CD4-positive, CD25-positive, alpha-beta regulatory T cell (primary cell): ENCODE measurements at regions not wholly inside any gene's neighbourhood (a gene's known extent, or its start where the extent isn't known, plus 50 kb on each side); places are given as distances from the start of the nearest gene placed in this dataset.

ENCODE experiments used
- ATAC-seq, 2 donors: fragments of 150-1000 bp; cut with Tn5 transposase; one replicate each; pipeline ENCODE4 v1.10.0; 2021; ENCODE audit warnings: low read depth in 2 of 2, moderate number of reproducible peaks in 2 of 2, moderate library complexity in 1 of 2
- DNase-seq, 3 donors: peaks; one replicate each; pipeline versions ENCODE4 v3.0.0 to v3.0.0-alpha.2; 2012 to 2022; ENCODE audit warnings: mixed read lengths in 1 of 3
- H3K27ac ChIP-seq: one replicate; pipeline ENCODE4 v1.7.0; 2013; ENCODE audit warnings: mild to moderate bottlenecking, low read length; ENCODE audit not compliant: insufficient read depth, poor library complexity, severe bottlenecking
- H3K27me3 ChIP-seq: one replicate; pipeline ENCODE4 v1.7.0; 2013; ENCODE audit warnings: low read length; ENCODE audit not compliant: control insufficient read depth, insufficient read depth
- H3K36me3 ChIP-seq: one replicate; pipeline ENCODE4 v1.7.0; 2013; ENCODE audit warnings: mild to moderate bottlenecking, low read length, moderate library complexity; ENCODE audit not compliant: control insufficient read depth, insufficient read depth
- H3K4me1 ChIP-seq: 2 replicates; pipeline ENCODE4 v1.7.0; 2013; ENCODE audit warnings: mild to moderate bottlenecking, low read length; ENCODE audit not compliant: insufficient read depth, control insufficient read depth, poor library complexity, severe bottlenecking
- H3K4me3 ChIP-seq: one replicate; pipeline ENCODE4 v1.7.0; 2013; ENCODE audit warnings: low read depth, mild to moderate bottlenecking, low read length, moderate library complexity
- H3K9me3 ChIP-seq, 2 experiments: 1 replicate in 1 of 2; 2 replicates in 1 of 2; pipeline ENCODE4 v1.7.0; 2013; ENCODE audit warnings: low read length in 2 of 2, mild to moderate bottlenecking in 1 of 2, moderate library complexity in 1 of 2; ENCODE audit not compliant: control insufficient read depth in 2 of 2
- H3K27ac Mint-ChIP-seq, 3 donors: one replicate each; pipeline ENCODE4 v1.8.0; 2020 to 2022; ENCODE audit warnings: mild to moderate bottlenecking in 3 of 3, mixed read lengths in 3 of 3, moderate library complexity in 2 of 3
- H3K27me3 Mint-ChIP-seq: one replicate; pipeline ENCODE4 v1.8.0; 2022; ENCODE audit warnings: mild to moderate bottlenecking, mixed read lengths
- H3K36me3 Mint-ChIP-seq: one replicate; pipeline ENCODE4 v1.8.0; 2020; ENCODE audit warnings: mixed read lengths
- H3K4me1 Mint-ChIP-seq, 4 donors: one replicate each; pipeline ENCODE4 v1.8.0; 2020 to 2022; ENCODE audit warnings: mixed read lengths in 4 of 4, mild to moderate bottlenecking in 1 of 4
- H3K4me3 Mint-ChIP-seq, 4 donors: one replicate each; pipeline ENCODE4 v1.8.0; 2020 to 2022; ENCODE audit warnings: mild to moderate bottlenecking in 4 of 4, mixed read lengths in 4 of 4, moderate library complexity in 3 of 4
- H3K9me3 Mint-ChIP-seq, 7 donors: one replicate each; pipeline ENCODE4 v1.8.0; 2020 to 2022; ENCODE audit warnings: mixed read lengths in 7 of 7, mild to moderate bottlenecking in 3 of 7, moderate library complexity in 2 of 7

DNA sequence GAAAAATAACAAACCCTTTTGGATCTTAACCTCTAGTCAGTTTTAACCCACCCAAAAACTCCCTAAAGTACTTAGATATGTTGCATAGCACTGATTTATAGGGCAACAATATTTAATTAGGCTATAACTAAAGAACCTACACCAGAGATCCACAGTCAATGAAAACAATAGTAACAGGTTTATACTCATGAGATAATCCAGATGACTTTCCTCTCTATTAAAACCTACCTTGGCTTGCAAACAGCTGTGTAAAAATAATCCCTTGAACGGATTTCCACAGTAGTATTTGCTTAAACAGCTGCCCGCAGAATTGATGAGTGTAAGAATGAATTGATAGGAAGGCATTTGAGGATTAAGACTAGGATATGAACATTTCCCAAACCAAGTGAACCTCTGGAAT, 104.3 kb upstream of the PTPRR start:
- no peak overlapping the region for H3K27ac Mint-ChIP-seq
- ATAC-seq (no peak), DNase-seq (no peak)
- Histone ChIP-seq H3K36me3 (no peaks in the 10 kb centered on the region), H3K4me3 (no peak overlapping the region), H3K27ac (no peak overlapping the region), H3K4me1 (no peaks in the 10 kb centered on the region), H3K27me3 (no peaks in the 10 kb centered on the region), H3K9me3 (no peaks in the 10 kb centered on the region)
- H3K9me3 Mint-ChIP-seq, result peaks cover 0 to 4% (median 0%) of the 10 kb centered on the region in 7 donors
- H3K27me3 Mint-ChIP-seq, result peaks cover 4% of the 10 kb centered on the region
- H3K4me1 Mint-ChIP-seq, result no peaks in the 10 kb centered on the region
- H3K36me3 Mint-ChIP-seq, result no peaks in the 10 kb centered on the region
- H3K4me3 Mint-ChIP-seq, result no peak overlapping the region

DNA sequence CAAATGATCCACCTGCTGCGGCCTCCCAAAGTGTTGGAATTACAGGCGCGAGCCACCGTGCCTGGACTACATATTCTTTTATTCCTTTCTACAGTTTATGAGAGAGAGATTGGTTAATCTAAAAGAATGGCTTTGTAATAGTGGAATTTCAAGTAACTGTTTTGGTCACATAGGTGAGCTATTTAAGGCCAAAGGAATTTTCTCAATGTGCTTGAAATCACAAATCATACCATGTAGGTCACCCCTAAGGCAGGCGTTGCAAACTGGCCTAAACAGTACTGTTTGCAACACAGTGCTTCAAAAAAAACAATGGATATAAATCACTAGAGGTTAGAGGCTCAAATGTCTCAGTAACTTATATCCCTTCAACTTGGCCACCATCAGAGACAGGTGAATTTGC, 103.7 kb upstream of the PTPRR start:
- H3K4me3 ChIP-seq, result no peak overlapping the region
- H3K9me3 Mint-ChIP-seq, result peaks cover 0 to 4% (median 0%) of the 10 kb centered on the region in 7 donors
- no peaks in the 10 kb centered on the region for H3K36me3 Mint-ChIP-seq
- no peaks in the 10 kb centered on the region for H3K4me1 Mint-ChIP-seq
- H3K27me3 Mint-ChIP-seq, result peaks cover 4% of the 10 kb centered on the region
- H3K4me1 ChIP-seq, result no peaks in the 10 kb centered on the region
- H3K4me3 Mint-ChIP-seq, result no peak overlapping the region
- H3K9me3 ChIP-seq, result no peaks in the 10 kb centered on the region
- no peaks in the 10 kb centered on the region for H3K27me3 ChIP-seq
- no peak for ATAC-seq
- H3K27ac Mint-ChIP-seq, result no peak overlapping the region
- H3K27ac ChIP-seq, result no peak overlapping the region
- no peaks in the 10 kb centered on the region for H3K36me3 ChIP-seq
- DNase-seq, result no peak

DNA sequence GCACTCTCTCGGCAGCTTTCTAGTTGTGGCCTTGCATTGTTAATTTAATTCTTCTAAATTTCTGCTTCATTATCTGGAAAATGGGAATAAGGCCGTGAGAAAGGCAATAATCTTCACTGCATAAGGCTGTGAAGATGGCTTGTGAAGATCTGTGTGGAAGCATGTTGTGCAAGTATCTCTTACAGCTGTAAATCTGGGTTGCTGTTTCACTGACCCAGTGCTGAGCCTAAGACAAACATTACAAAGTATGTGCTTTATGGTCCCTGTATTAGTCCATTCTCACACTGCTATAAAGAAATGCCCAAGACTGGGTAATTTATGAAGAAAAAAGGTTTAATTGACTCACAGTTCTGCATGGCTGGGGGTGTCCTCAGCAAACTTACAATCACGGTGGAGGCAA, 101.0 kb upstream of the PTPRR start:
- H3K4me3 Mint-ChIP-seq, result no peak overlapping the region

DNA sequence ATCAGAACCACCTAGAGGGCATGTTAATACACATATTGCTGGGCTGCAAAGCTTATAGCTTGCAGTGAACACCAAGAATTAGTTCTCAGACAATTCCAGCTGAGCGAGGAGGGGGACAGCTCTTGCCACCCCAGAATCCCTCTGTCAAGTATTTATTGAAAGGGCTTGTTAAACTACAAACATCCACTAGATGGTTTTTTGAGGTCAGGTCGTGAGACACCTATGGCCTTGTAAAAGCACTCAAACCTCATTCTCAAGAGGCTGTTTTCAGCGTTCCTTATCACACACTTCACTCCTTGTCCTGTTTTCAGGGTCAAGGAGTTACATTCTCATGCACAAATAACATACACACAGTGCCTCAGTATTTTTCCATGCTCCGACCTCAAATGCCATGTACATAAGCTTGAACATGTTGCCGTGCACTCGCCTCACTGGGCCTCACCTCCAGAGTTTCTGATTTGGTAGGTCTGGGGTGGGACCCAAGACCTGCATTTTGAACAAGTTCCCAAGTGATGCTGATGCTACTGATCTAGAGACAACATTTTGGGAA, 98.8 kb upstream of the PTPRR start:
- H3K27ac ChIP-seq, result no peak overlapping the region
- no peaks in the 10 kb centered on the region for H3K36me3 ChIP-seq
- no peaks in the 10 kb centered on the region for H3K36me3 Mint-ChIP-seq
- no peak overlapping the region for H3K4me3 ChIP-seq
- ATAC-seq (no peak), DNase-seq (no peak)
- H3K27me3 ChIP-seq, result no peaks in the 10 kb centered on the region
- no peak overlapping the region for H3K27ac Mint-ChIP-seq
- no peaks in the 10 kb centered on the region for H3K4me1 Mint-ChIP-seq
- H3K27me3 Mint-ChIP-seq, result peaks cover 4% of the 10 kb centered on the region
- H3K9me3 ChIP-seq, result no peaks in the 10 kb centered on the region
- no peak overlapping the region for H3K4me3 Mint-ChIP-seq
- peaks cover 0 to 11% (median 2%) of the 10 kb centered on the region in 7 donors for H3K9me3 Mint-ChIP-seq
- no peaks in the 10 kb centered on the region for H3K4me1 ChIP-seq

More for the DNA sequence above, 101.0 kb upstream of the PTPRR start:
- Mint-ChIP-seq H3K9me3 (peaks cover 0 to 8% (median 2%) of the 10 kb centered on the region in 7 donors), H3K36me3 (no peaks in the 10 kb centered on the region), H3K27me3 (peaks cover 4% of the 10 kb centered on the region), H3K27ac (no peak overlapping the region), H3K4me1 (no peaks in the 10 kb centered on the region)
- no peaks in the 10 kb centered on the region for H3K36me3 ChIP-seq
- DNase-seq (no peak), ATAC-seq (no peak)
- H3K27me3 ChIP-seq, result no peaks in the 10 kb centered on the region
- H3K4me1 ChIP-seq, result no peaks in the 10 kb centered on the region
- H3K4me3 ChIP-seq, result no peak overlapping the region
- H3K9me3 ChIP-seq, result no peaks in the 10 kb centered on the region
- no peak overlapping the region for H3K27ac ChIP-seq

DNA sequence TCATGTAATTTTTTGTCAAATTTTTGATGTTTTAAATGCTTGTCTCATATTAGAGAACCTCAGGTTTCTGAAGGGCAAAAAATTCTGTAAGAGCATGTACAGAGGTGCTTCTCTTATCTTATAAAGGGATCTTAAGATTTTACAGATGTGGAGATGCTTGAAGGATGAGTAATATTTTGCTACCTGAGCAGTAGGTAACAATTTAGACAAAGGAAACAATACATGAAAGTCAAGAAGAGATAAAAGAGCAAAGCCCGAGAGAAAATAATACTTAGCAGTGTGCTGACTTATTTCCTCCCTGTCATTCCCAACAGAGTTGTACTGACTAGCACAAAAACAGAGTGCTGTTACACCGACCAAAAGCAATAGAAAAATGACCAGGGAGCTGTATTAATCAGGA, 98.1 kb upstream of the PTPRR start:
- H3K36me3 ChIP-seq, result no peaks in the 10 kb centered on the region
- Mint-ChIP-seq H3K27me3 (peaks cover 4% of the 10 kb centered on the region), H3K4me3 (no peak overlapping the region), H3K27ac (no peak overlapping the region), H3K36me3 (no peaks in the 10 kb centered on the region), H3K9me3 (peaks cover 0 to 11% (median 2%) of the 10 kb centered on the region in 7 donors), H3K4me1 (no peaks in the 10 kb centered on the region)
- no peaks in the 10 kb centered on the region for H3K27me3 ChIP-seq
- no peak for ATAC-seq
- H3K27ac ChIP-seq, result no peak overlapping the region
- no peak for DNase-seq
- no peaks in the 10 kb centered on the region for H3K9me3 ChIP-seq
- no peak overlapping the region for H3K4me3 ChIP-seq
- no peaks in the 10 kb centered on the region for H3K4me1 ChIP-seq

DNA sequence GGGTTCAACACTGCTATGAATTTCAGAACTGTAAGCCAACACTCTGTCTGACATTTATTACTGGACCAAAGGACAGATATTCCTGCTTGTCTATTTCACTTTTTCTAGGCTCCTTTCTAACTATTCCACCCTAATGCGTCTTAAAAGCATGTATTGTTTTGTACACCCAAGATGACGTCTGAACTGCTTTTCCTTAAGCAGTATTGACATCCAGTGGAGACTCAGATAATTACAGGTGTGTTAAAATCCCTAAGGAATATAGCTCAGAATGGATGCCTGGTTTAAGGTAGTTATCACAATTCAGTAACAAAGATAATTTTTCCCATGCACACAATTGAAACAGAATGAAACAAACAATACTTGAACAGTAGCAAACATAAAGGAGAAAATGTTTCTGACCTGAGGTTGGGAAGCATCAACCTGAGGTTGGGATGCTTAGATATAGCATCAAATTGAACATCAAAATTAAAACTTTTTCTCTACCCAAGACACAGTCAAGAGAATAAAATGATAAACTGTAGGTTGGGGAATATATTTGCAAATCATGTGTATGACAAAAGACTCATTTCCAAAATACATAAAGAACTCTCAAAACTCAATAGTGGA, 93.7 kb upstream of the PTPRR start:
- Histone ChIP-seq H3K4me1 (no peaks in the 10 kb centered on the region), H3K27ac (no peak overlapping the region), H3K27me3 (no peaks in the 10 kb centered on the region), H3K4me3 (no peak overlapping the region), H3K9me3 (no peaks in the 10 kb centered on the region), H3K36me3 (no peaks in the 10 kb centered on the region)
- no peak overlapping the region for H3K4me3 Mint-ChIP-seq
- no peak overlapping the region for H3K27ac Mint-ChIP-seq
- H3K27me3 Mint-ChIP-seq, result no peaks in the 10 kb centered on the region
- no peaks in the 10 kb centered on the region for H3K36me3 Mint-ChIP-seq
- no peak for ATAC-seq
- peaks cover 0 to 7% (median 3%) of the 10 kb centered on the region in 7 donors for H3K9me3 Mint-ChIP-seq
- DNase-seq, result no peak
- H3K4me1 Mint-ChIP-seq, result no peaks in the 10 kb centered on the region

DNA sequence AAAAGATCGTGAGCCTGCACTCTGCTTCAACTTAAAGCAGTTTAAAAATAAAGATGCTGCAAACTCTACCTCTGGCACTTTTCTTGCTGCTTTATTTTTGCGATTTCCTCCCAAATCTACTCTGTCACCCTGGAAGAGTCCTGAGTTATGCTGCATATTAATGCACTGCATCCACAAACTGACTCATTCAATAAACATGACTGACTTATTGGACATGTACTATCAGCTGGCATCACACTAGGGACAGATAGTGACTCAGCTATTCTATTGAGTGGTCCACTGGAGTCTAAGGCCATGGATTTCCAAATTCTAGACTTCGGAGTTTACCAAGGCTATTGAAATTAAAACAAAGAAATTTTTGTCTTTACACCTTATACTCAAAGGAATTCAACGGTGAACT, 90.7 kb upstream of the PTPRR start:
- Mint-ChIP-seq H3K27me3 (no peaks in the 10 kb centered on the region), H3K36me3 (no peaks in the 10 kb centered on the region), H3K9me3 (peaks cover 0 to 7% (median under 1%) of the 10 kb centered on the region in 7 donors), H3K4me1 (no peaks in the 10 kb centered on the region), H3K27ac (no peak overlapping the region), H3K4me3 (no peak overlapping the region)
- Histone ChIP-seq H3K27ac (no peak overlapping the region), H3K36me3 (no peaks in the 10 kb centered on the region), H3K27me3 (no peaks in the 10 kb centered on the region), H3K4me1 (no peaks in the 10 kb centered on the region), H3K4me3 (no peak overlapping the region), H3K9me3 (no peaks in the 10 kb centered on the region)
- DNase-seq, result no peak
- no peak for ATAC-seq

DNA sequence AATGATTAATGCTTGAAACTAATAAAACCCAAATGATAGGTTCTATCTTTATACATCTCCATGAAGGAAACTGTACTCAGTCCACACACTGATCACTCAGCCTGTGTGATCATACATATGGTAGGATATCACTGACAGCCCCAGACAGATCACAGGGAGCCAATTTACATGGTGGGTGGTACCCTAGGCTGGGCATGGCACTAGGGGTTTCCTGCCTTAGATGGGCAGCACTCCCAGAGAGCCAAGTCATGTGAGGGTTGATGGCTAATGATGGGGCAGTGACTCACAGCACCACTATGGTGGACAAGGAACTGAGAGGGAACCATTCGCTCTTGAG, 89.6 kb upstream of the PTPRR start:
- H3K4me3 ChIP-seq, result no peak overlapping the region
- H3K27ac Mint-ChIP-seq, result no peak overlapping the region
- no peak for DNase-seq
- H3K9me3 Mint-ChIP-seq, result peaks cover 0 to 7% (median 0%) of the 10 kb centered on the region in 7 donors
- no peaks in the 10 kb centered on the region for H3K27me3 ChIP-seq
- no peaks in the 10 kb centered on the region for H3K36me3 ChIP-seq
- no peaks in the 10 kb centered on the region for H3K4me1 Mint-ChIP-seq
- no peaks in the 10 kb centered on the region for H3K9me3 ChIP-seq
- H3K4me1 ChIP-seq, result no peaks in the 10 kb centered on the region
- no peak for ATAC-seq
- H3K4me3 Mint-ChIP-seq, result no peak overlapping the region
- no peak overlapping the region for H3K27ac ChIP-seq
- no peaks in the 10 kb centered on the region for H3K36me3 Mint-ChIP-seq
- no peaks in the 10 kb centered on the region for H3K27me3 Mint-ChIP-seq
